ENCODE measurements at regions not wholly inside any gene's neighbourhood (a gene's known extent, or its start where the extent isn't known, plus 50 kb on each side); places are given as distances from the start of the nearest gene placed in this dataset.

GRCh38 chr9:96071076-96071814, 195.8 kb downstream of the ERCC6L2 start:
- no peak for TF ChIP-seq CTCF (IDR thresholded peaks at IDR 0.05 in 4 of 5, conservative IDR thresholded peaks at IDR 0.05 in 1 of 5)
- TF ChIP-seq POLR2A (IDR thresholded peaks at IDR 0.05): no peak

All from gastrocnemius medialis (tissue), 4 donors.